Esophagus squamous epithelium (tissue), 4 donors: ENCODE measurements at regions not wholly inside any gene's neighbourhood (a gene's known extent, or its start where the extent isn't known, plus 50 kb on each side); places are given as distances from the start of the nearest gene placed in this dataset.

Source experiments
- CTCF ChIP-seq, 6 experiments: fragments of 450-650 bp in 4 of 6; fragments of 200-600 bp in 2 of 6; sonication (generic) in 2 of 6; IDR thresholded peaks; one replicate each; pipeline ENCODE4 v1.5.1; 2016 to 2019; ENCODE audit warnings: antibody characterized with exemption in 6 of 6, mild to moderate bottlenecking in 4 of 6, moderate library complexity in 4 of 6
- POLR2A ChIP-seq, 4 donors: fragments of 450-650 bp; IDR thresholded peaks; one replicate each; pipeline ENCODE4 v1.6.1; 2017; ENCODE audit warnings: antibody characterized with exemption in 4 of 4, mild to moderate bottlenecking in 4 of 4, moderate library complexity in 3 of 4

GRCh38 chr18:78825168-78825567, 154.4 kb upstream of the SALL3 start:
- no peak for TF ChIP-seq CTCF (IDR thresholded peaks at IDR 0.05)
- TF ChIP-seq POLR2A (IDR thresholded peaks at IDR 0.05), result no peak
